Testis (tissue), 2 donors: ENCODE measurements at regions not wholly inside any gene's neighbourhood (a gene's known extent, or its start where the extent isn't known, plus 50 kb on each side); places are given as distances from the start of the nearest gene placed in this dataset.

Experiments used
- DNase-seq: peaks from one replicate; pipeline ENCODE4 v3.0.0-alpha.2; 2019
- H3K27ac ChIP-seq, 2 donors: fragments of 200-600 bp; sonication (generic); one replicate each; pipeline ENCODE4 v1.5.1; 2019
- H3K27me3 ChIP-seq: fragments of 200-600 bp; sonication (generic); one replicate; pipeline ENCODE4 v1.5.1; 2019
- H3K36me3 ChIP-seq: fragments of 200-600 bp; sonication (generic); one replicate; pipeline ENCODE4 v1.5.1; 2017; ENCODE audit warnings: low read depth; ENCODE audit errors: missing control alignments
- H3K4me1 ChIP-seq: fragments of 200-600 bp; sonication (generic); one replicate; pipeline ENCODE4 v1.5.1; 2019
- H3K4me3 ChIP-seq, 2 donors: fragments of 200-600 bp; sonication (generic); one replicate each; pipeline ENCODE4 v1.5.1; 2017 to 2019
- H3K9me3 ChIP-seq: fragments of 200-600 bp; sonication (generic); one replicate; pipeline ENCODE4 v1.5.1; 2017
- CTCF ChIP-seq, 3 experiments: fragments of 450-650 bp in 2 of 3; fragments of 200-600 bp in 1 of 3; sonication (generic) in 1 of 3; IDR thresholded peaks; one replicate each; pipeline ENCODE4 v1.5.1; 2016 to 2019; ENCODE audit warnings: antibody characterized with exemption in 3 of 3, mild to moderate bottlenecking in 2 of 3, moderate library complexity in 1 of 3
- POLR2A ChIP-seq: fragments of 450-650 bp; IDR thresholded peaks from one replicate; pipeline ENCODE4 v1.6.1; 2017; ENCODE audit warnings: antibody characterized with exemption, mild to moderate bottlenecking, moderate library complexity
- WGBS, 2 donors: methylation state at CpG; one replicate each; pipeline ENCODE4 v1.1.5; 2018; 5-methylcytosine and 5-hydroxymethylcytosine counted together
- intact Hi-C: fragments of 100-400 bp; cut with DNase I; formaldehyde crosslinking; loops from one replicate; pipeline ENCODE4 v1.15.1; 2023; ENCODE audit warnings: low total_unique reads

DNA sequence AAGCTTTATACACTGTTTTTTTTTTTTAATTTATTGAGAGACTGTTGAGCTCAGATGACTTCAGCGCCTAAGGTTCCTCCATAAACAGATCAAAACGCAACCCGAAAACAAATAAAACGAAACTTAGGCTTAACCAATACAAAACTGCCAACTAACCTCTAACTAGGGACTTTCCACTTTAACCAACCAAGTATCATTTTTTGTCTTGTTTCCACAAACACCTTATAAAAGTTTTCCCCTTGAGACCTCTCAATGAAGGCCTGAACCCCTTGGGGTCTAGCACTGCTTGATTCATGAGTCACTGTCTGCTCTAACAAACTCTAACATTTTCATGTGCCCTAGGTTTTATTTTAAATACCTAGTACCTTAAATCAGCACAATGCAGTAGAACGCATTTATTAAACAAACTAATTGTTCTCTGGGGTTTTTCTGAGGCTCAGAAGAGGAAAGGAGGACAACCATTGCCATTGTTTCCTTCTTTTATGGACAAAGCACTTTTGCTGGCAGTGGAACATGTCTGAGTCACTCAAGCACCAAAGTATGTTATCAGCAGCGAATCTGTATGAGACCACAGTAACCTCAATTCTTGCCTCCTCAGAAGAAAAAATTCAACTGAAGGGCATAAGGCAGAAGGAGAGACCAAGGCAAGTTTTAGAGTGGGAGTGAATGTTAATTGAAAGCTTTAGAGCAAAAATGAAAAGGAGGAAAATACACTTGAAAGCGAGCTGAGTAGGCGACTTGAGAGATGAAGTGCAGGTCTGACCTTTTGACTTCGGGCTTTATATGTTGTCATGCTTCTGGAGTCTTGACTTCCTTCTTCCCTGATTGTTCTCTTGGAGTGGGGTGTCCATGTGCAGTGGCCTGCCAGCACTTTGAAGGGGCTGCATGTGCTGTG lies 97.7 kb upstream of the HCN1 start:
- WGBS, 2 donors: 69 to 72% methylated on average over 9 of the region's 9 CpGs
- no peak for TF ChIP-seq POLR2A
- TF ChIP-seq CTCF (IDR thresholded peaks at IDR 0.05): no peak
- intact Hi-C loops: no loop called here
- no peak for DNase-seq
- Histone ChIP-seq H3K4me1 (no peaks in the 10 kb centered on the region), H3K4me3 (no peak overlapping the region), H3K27ac (no peak overlapping the region), H3K27me3 (no peaks in the 10 kb centered on the region), H3K9me3 (no peaks in the 10 kb centered on the region), H3K36me3 (no peaks in the 10 kb centered on the region)

- no peaks in the 10 kb centered on the region for H3K27me3 ChIP-seq
- no peak for DNase-seq
- H3K4me3 ChIP-seq: no peak overlapping the region
- no peaks in the 10 kb centered on the region for H3K36me3 ChIP-seq
- no peaks in the 10 kb centered on the region for H3K4me1 ChIP-seq
- intact Hi-C loops: no loop called here
- no peaks in the 10 kb centered on the region for H3K9me3 ChIP-seq
- 73 to 74% methylated on average over 3 of the region's 3 CpGs for WGBS, 2 donors
- TF ChIP-seq CTCF (IDR thresholded peaks at IDR 0.05): no peak
- TF ChIP-seq POLR2A: no peak
- no peak overlapping the region for H3K27ac ChIP-seq
Observed at GRCh38 chr5:45779874-45780671, 83.9 kb upstream of the HCN1 start.

DNA sequence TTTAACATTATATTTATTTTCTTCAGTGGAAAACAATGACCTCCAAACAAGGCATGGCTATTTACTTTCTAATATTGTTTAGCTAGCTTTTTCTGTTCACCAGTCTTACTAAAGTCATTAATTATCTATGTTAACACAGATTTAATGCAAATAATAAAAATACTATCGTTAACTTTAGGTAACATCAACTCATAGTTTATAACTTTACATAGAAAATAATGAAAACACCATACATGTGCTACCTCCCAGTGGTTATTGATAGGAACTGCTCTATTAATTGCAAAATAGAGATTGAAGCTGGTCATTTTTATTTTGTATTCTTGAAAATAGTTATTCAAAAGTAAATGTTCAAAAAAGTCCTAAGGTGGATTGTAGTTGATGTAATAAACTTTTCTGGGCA lies 78.3 kb upstream of the HCN1 start:
- H3K4me3 ChIP-seq: no peak overlapping the region
- WGBS, 2 donors: 42 to 47% methylated on average over 1 of the region's 1 CpG
- peak in 1 of 3 experiments; percentile 47 for TF ChIP-seq CTCF (IDR thresholded peaks at IDR 0.05)
- no peak for TF ChIP-seq POLR2A
- no peaks in the 10 kb centered on the region for H3K27me3 ChIP-seq
- no peak for DNase-seq
- no peak overlapping the region for H3K27ac ChIP-seq
- H3K9me3 ChIP-seq: no peaks in the 10 kb centered on the region
- intact Hi-C loops: no loop called here
- no peaks in the 10 kb centered on the region for H3K4me1 ChIP-seq
- H3K36me3 ChIP-seq: no peaks in the 10 kb centered on the region

- TF ChIP-seq POLR2A (no peak), CTCF (IDR thresholded peaks at IDR 0.05) (no peak)
- H3K4me3 ChIP-seq: no peak overlapping the region
- no peaks in the 10 kb centered on the region for H3K27me3 ChIP-seq
- no peaks in the 10 kb centered on the region for H3K9me3 ChIP-seq
- no peak overlapping the region for H3K27ac ChIP-seq
- H3K4me1 ChIP-seq: no peaks in the 10 kb centered on the region
- DNase-seq: no peak
- WGBS, 2 donors: 78 to 81% methylated on average over 3 of the region's 3 CpGs
- H3K36me3 ChIP-seq: no peaks in the 10 kb centered on the region
- intact Hi-C loops: no loop called here
Observed at GRCh38 chr5:45772402-45772801, 76.2 kb upstream of the HCN1 start.
